IPS-20b (cell line): ENCODE measurements at regions not wholly inside any gene's neighbourhood (a gene's known extent, or its start where the extent isn't known, plus 50 kb on each side); places are given as distances from the start of the nearest gene placed in this dataset.

Experiments used
- H3K27ac ChIP-seq: one replicate; pipeline ENCODE4 v1.5.1; 2013; ENCODE audit warnings: low read length
- H3K27me3 ChIP-seq: 2 replicates; pipeline ENCODE4 v1.6.1; 2013; ENCODE audit warnings: mild to moderate bottlenecking, low read length, inconsistent platforms; ENCODE audit not compliant: insufficient read depth
- H3K36me3 ChIP-seq: 2 replicates; pipeline ENCODE4 v1.6.1; 2013; ENCODE audit warnings: low read depth, mild to moderate bottlenecking, inconsistent platforms, low read length, moderate library complexity; ENCODE audit not compliant: insufficient read depth
- H3K4me1 ChIP-seq: 2 replicates; pipeline ENCODE4 v1.6.1; 2013; ENCODE audit warnings: mild to moderate bottlenecking, control low read depth, inconsistent platforms, low read length, moderate library complexity; ENCODE audit not compliant: insufficient read depth
- H3K4me3 ChIP-seq: 2 replicates; pipeline ENCODE4 v1.5.1; 2013; ENCODE audit warnings: mild to moderate bottlenecking, low read length, inconsistent platforms
- H3K9ac ChIP-seq: 2 replicates; pipeline ENCODE4 v1.6.1; 2013; ENCODE audit warnings: low read depth, mild to moderate bottlenecking, inconsistent platforms, low read length, moderate library complexity
- H3K9me3 ChIP-seq: 2 replicates; pipeline ENCODE4 v1.6.1; 2013; ENCODE audit warnings: mild to moderate bottlenecking, low read depth, low read length, inconsistent platforms; ENCODE audit not compliant: insufficient read depth

DNA sequence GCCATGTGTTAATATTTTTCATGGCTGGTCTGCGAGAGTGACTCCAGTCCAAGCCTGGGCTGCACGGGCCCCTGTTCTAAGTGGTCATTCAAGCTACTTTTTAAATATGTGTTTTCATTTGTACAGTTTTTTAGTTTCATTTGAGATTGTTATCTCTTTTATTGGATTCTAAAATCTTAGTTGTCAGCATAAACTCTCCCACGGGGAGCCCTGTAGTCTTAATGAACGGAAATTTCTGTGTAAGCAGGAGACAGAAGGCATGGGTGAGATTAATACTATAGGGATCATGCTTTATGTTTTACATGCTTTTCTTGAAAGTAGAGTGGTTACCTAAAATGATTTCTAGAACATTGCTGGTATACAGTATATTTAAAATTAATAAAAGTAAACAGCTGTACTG is 373.1 kb upstream of the SLCO3A1 start:
- no peaks in the 10 kb centered on the region for H3K4me1 ChIP-seq
- no peak overlapping the region for H3K27ac ChIP-seq
- H3K4me3 ChIP-seq = no peak overlapping the region
- H3K36me3 ChIP-seq = no peaks in the 10 kb centered on the region
- H3K9ac ChIP-seq = no peak overlapping the region
- no peaks in the 10 kb centered on the region for H3K27me3 ChIP-seq
- H3K9me3 ChIP-seq = no peaks in the 10 kb centered on the region

GRCh38 chr15:91482799-91483198 is 370.7 kb upstream of the SLCO3A1 start:
- H3K27me3 ChIP-seq = no peaks in the 10 kb centered on the region
- no peak overlapping the region for H3K27ac ChIP-seq
- no peak overlapping the region for H3K4me3 ChIP-seq
- no peaks in the 10 kb centered on the region for H3K4me1 ChIP-seq
- no peaks in the 10 kb centered on the region for H3K36me3 ChIP-seq
- H3K9ac ChIP-seq = no peak overlapping the region
- H3K9me3 ChIP-seq = no peaks in the 10 kb centered on the region

DNA sequence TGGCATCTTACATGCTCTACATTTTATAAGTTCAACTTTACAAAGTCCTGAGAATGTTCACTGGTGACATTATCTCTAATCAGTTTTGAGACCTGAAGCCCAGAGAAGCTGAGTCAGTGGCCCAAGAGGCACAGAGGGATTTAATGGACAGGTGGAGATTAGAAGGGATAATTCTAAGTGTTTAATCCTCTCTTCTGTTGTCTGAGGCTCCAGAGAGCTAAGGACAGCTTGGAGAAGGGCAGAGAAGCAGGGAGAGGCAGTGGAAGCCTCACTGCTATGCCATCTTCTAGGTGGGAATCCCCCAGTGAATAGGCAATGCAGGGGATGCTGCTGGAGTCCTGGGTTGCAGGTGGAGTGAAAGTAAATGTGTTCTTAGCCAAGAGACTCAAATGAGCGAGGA is 369.4 kb upstream of the SLCO3A1 start:
- H3K4me1 ChIP-seq = peaks cover 7% of the 10 kb centered on the region
- H3K9me3 ChIP-seq = no peaks in the 10 kb centered on the region
- H3K4me3 ChIP-seq = no peak overlapping the region
- H3K36me3 ChIP-seq = no peaks in the 10 kb centered on the region
- H3K27ac ChIP-seq = no peak overlapping the region
- H3K9ac ChIP-seq = no peak overlapping the region
- H3K27me3 ChIP-seq = no peaks in the 10 kb centered on the region

DNA sequence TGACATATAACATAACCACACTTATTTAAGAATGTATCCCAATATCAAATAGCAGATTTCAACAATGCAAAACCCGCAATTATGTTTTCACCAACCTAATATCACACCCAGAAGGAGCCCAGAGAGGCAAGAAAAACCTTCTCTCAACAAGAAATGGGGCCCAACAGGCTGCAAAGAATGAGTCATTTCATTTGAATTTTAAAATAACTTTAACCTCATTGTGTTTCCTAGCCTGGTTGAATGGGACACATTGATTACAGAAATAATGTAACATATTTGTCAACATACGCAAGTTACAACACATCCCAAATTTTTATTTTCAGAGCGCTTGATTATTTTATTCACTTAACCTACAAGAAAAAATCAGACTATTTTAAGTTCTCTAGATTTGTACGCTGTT is 365.1 kb upstream of the SLCO3A1 start:
- H3K9ac ChIP-seq = no peak overlapping the region
- H3K36me3 ChIP-seq = no peaks in the 10 kb centered on the region
- H3K27me3 ChIP-seq = no peaks in the 10 kb centered on the region
- no peak overlapping the region for H3K4me3 ChIP-seq
- no peak overlapping the region for H3K27ac ChIP-seq
- H3K4me1 ChIP-seq = peaks cover 7% of the 10 kb centered on the region
- no peaks in the 10 kb centered on the region for H3K9me3 ChIP-seq

DNA sequence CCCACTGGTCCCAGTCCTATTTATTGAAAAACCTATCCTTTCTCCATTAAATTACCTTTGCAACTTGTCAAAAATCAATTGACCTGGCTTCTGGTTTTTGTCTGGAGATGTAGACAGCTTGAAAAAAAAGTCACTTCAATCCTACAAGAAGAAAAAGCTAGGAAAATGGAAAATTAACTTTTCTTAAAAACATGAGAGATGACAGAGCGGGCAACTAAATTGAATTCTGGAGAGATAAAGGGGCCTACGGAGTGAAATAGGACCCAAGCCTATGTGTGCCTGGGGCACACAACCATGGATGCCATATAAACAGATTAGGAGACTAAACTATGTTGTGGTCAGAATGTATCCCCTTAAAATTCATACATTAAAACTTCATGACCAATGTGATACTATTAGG is 363.3 kb upstream of the SLCO3A1 start:
- Histone ChIP-seq H3K27ac (no peak overlapping the region), H3K27me3 (no peaks in the 10 kb centered on the region), H3K4me3 (no peak overlapping the region), H3K4me1 (peaks cover 7% of the 10 kb centered on the region), H3K9me3 (no peaks in the 10 kb centered on the region), H3K36me3 (no peaks in the 10 kb centered on the region), H3K9ac (no peak overlapping the region)

DNA sequence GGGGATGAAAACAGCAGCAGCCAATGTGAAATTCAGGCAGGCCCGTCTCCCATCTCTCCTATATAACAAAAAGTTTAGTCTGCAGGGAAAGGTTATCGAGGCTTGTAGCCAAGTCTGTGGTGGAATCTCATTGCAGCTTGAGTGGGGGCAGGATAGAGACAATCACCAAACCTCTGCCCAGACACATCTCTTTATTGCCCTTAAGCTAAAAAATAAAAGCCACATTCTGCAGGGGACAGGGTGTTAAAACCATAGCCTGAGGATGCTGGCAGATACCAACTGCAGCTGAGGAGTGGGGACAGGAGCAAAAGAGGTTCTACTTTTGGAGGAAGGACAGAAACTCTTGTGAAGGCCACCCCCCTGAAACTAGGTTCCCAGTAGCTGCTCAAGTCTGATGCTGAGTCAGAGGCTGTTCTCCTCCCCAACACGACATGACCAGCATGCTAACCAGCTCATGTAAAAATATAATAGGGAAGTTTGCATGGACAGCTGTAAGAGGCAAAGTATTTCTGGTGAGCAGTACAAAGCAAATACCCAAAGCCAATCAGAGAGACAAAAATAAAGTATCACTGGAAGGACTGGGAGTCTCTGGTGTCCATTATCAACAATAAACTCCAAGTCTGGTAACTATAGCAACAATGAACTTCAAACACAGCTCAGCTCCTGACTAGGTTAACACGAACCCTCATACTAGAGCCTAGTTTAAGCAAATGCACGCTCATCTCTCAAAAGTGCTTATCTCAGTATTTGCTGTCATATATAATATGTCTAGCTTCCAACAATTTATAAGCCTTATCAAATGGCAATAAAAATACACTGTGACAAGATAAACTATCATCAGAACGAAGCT is 362.2 kb upstream of the SLCO3A1 start:
- Histone ChIP-seq H3K4me1 (peaks cover 7% of the 10 kb centered on the region), H3K27me3 (no peaks in the 10 kb centered on the region), H3K9me3 (no peaks in the 10 kb centered on the region), H3K9ac (no peak overlapping the region), H3K27ac (no peak overlapping the region), H3K4me3 (no peak overlapping the region), H3K36me3 (no peaks in the 10 kb centered on the region)

DNA sequence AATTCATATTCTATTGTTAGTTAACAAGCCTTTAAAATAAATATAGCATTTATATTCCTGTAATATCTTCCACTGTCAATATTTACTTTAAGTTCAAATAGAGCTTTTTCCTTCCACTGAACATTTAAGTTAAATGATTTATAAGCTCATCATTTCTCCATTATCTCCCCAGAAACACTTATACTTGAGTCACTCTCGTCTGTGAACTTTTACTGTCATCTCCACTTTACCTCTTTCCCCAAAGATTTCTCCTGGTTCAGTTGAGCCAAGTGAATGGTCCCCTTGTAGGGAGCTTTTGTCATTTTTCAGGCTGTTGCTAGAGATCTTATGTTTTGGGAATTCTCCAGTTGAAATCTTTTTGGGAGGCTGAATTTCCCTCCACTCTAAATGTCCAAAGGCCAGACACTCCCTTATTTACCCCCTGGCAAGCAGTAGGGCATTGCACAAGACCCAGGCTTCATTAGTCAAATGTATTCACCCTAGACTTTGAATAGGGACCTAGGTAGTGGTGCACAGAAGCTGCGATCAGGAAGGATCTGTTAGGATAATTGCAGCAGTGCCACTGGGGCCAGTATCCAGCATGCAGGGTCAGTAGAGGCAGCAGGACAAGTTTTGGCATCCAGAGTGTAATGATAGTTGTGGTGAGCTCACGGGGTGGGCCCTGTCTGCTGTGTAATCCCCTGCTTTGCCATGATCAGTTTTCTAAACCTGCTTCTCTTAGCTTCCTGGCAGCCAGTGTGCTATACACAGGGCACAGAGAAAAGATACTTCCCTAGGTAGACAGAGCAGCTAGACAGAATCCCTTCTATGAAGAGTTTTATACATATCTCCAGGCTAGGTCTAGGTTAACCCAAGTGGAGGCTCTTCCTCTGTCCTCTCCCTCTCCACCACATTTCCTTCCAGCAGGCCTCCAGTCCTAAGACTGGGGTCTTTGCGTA is 356.5 kb upstream of the SLCO3A1 start:
- Histone ChIP-seq H3K4me3 (no peak overlapping the region), H3K27ac (no peak overlapping the region), H3K36me3 (no peaks in the 10 kb centered on the region), H3K4me1 (no peaks in the 10 kb centered on the region; the same call in 1 of the 2 replicates), H3K9ac (no peak overlapping the region), H3K27me3 (no peaks in the 10 kb centered on the region), H3K9me3 (no peaks in the 10 kb centered on the region)

GRCh38 chr15:91498046-91498748 is 355.3 kb upstream of the SLCO3A1 start:
- H3K4me1 ChIP-seq = no peaks in the 10 kb centered on the region; the same call in 1 of the 2 replicates
- no peak overlapping the region for H3K27ac ChIP-seq
- H3K27me3 ChIP-seq = no peaks in the 10 kb centered on the region
- H3K9ac ChIP-seq = no peak overlapping the region
- no peaks in the 10 kb centered on the region for H3K36me3 ChIP-seq
- no peaks in the 10 kb centered on the region for H3K9me3 ChIP-seq
- no peak overlapping the region for H3K4me3 ChIP-seq

- Histone ChIP-seq H3K9me3 (no peaks in the 10 kb centered on the region), H3K9ac (no peak overlapping the region), H3K27ac (no peak overlapping the region), H3K27me3 (no peaks in the 10 kb centered on the region), H3K4me3 (no peak overlapping the region), H3K4me1 (no peaks in the 10 kb centered on the region; the same call in 1 of the 2 replicates), H3K36me3 (no peaks in the 10 kb centered on the region)
Measured at GRCh38 chr15:91498749-91499062, 354.8 kb upstream of the SLCO3A1 start.

DNA sequence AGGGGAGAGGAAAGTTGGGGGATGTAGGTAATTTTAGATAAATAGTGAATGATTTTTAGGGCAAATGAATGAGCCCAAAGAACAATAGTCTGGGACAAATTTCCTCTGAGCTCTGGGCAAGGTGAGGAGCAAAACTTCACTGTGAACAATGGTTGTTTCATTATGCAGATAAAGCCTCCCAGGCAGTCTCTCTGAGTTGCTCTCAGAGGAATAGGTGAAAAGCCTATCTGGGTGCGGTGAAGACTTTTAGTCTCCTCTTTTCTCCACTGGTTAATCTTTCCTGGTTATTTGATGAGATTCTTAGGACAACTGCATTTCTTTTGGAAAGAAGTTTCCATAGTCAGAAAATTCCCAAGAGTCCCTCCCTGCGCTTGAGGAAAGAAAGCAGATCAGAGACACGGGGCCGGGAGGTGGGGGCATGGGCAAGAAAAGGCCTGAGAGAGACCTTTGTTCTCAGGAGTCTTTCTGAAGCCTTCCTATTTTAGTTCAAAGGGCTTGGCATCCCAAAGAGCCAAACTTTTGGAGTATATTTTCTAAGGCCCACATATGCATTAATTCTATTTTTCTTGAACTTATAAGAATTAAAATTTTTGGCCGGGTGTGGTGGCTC is 353.6 kb upstream of the SLCO3A1 start:
- Histone ChIP-seq H3K9me3 (no peaks in the 10 kb centered on the region), H3K36me3 (no peaks in the 10 kb centered on the region), H3K27me3 (no peaks in the 10 kb centered on the region), H3K9ac (no peak overlapping the region), H3K27ac (no peak overlapping the region), H3K4me1 (no peaks in the 10 kb centered on the region; the same call in 1 of the 2 replicates), H3K4me3 (no peak overlapping the region)

DNA sequence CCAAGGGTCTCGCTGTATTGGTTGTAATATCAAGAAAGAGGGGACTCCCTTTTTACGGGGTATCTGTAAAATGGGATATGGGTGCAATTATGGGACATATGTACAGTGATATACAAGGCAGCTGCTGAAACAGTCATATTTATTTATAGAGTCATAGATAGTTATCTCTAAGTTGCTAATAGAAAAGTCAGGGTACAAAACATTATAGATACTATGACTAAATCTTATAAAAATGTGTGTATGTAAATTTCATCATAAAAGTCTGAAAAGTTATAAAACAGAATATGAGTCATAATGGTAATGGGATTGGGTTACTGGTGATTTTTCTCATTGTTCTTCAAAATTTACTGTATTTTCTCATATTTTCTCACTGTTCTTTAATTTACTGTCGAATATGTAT is 344.9 kb upstream of the SLCO3A1 start:
- no peak overlapping the region for H3K9ac ChIP-seq
- no peak overlapping the region for H3K27ac ChIP-seq

More for the DNA sequence above, 344.9 kb upstream of the SLCO3A1 start:
- Histone ChIP-seq H3K4me1 (no peaks in the 10 kb centered on the region), H3K27me3 (no peaks in the 10 kb centered on the region), H3K36me3 (no peaks in the 10 kb centered on the region), H3K4me3 (no peak overlapping the region), H3K9me3 (no peaks in the 10 kb centered on the region)
